HL-60 (cell line): ENCODE measurements at regions not wholly inside any gene's neighbourhood (a gene's known extent, or its start where the extent isn't known, plus 50 kb on each side); places are given as distances from the start of the nearest gene placed in this dataset.

Experiments
- DNase-seq, 2 experiments: peaks; one replicate each; pipeline ENCODE4 v3.0.0-alpha.2; 2010 to 2020; ENCODE audit warnings: low read depth in 1 of 2, low spot score in 1 of 2
- H3K27ac ChIP-seq: fragments of 250-450 bp; sonication (Bioruptor Pico); replicated peaks from 2 replicates; pipeline ENCODE4 v1.5.1; 2020; ENCODE audit warnings: mild to moderate bottlenecking, moderate library complexity
- H3K27me3 ChIP-seq: fragments of 250-450 bp; sonication (Bioruptor Pico); 2 replicates; pipeline ENCODE4 v1.5.1; 2021; ENCODE audit warnings: mild to moderate bottlenecking, moderate library complexity; ENCODE audit not compliant: insufficient read depth, poor library complexity, severe bottlenecking
- H3K4me3 ChIP-seq: replicated peaks from 2 replicates; pipeline ENCODE4 v1.5.1; 2011; ENCODE audit warnings: mild to moderate bottlenecking, control low read depth, low read length; ENCODE audit not compliant: insufficient read depth
- GABPA ChIP-seq: IDR thresholded peaks from 2 replicates; pipeline ENCODE4 v1.6.1; 2012; ENCODE audit warnings: low read depth
- POLR2AphosphoS5 ChIP-seq: IDR thresholded peaks from 2 replicates; pipeline ENCODE4 v1.6.1; 2012; ENCODE audit warnings: low read depth
- REST ChIP-seq: IDR thresholded peaks from 2 replicates; pipeline ENCODE4 v1.6.1; 2012; ENCODE audit warnings: low read depth; ENCODE audit not compliant: insufficient replicate concordance
- SPI1 ChIP-seq: IDR thresholded peaks from 2 replicates; pipeline ENCODE4 v1.6.1; 2012; ENCODE audit warnings: low read depth, mild to moderate bottlenecking, borderline replicate concordance
- TF ChIP-seq, protein P1 (sequence below): IDR thresholded peaks from one replicate; pipeline ENCODE4 v1.5.1; 2011; ENCODE audit warnings: low read length, control low read depth, inconsistent platforms; ENCODE audit not compliant: insufficient read depth

DNA sequence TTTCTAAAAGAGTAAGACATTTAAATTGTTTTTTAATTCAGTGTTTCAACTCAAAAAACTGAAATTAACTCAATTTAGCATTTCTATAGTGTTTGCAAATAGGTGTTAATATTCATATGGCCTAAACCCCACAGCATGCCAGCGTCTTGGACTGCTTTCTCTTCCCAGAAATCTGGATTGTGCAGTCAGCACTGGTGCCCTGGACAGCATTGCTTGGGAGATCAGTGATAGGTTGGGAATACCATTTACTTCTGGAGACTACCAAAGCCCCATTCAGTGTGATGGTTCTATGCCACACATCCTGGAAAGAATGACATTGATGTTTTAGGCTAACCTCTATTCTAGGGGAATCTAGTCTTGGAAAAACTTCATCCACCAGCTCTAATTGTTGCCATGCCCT lies 455.0 kb upstream of the KLHL29 start:
- no peak for DNase-seq

GRCh38 chr2:22930781-22931180 lies 454.2 kb upstream of the KLHL29 start:
- no peak for DNase-seq
- no peak for TF ChIP-seq GABPA
- TF ChIP-seq REST: no peak
- TF ChIP-seq SPI1: no peak
- TF ChIP-seq, protein P1, sequence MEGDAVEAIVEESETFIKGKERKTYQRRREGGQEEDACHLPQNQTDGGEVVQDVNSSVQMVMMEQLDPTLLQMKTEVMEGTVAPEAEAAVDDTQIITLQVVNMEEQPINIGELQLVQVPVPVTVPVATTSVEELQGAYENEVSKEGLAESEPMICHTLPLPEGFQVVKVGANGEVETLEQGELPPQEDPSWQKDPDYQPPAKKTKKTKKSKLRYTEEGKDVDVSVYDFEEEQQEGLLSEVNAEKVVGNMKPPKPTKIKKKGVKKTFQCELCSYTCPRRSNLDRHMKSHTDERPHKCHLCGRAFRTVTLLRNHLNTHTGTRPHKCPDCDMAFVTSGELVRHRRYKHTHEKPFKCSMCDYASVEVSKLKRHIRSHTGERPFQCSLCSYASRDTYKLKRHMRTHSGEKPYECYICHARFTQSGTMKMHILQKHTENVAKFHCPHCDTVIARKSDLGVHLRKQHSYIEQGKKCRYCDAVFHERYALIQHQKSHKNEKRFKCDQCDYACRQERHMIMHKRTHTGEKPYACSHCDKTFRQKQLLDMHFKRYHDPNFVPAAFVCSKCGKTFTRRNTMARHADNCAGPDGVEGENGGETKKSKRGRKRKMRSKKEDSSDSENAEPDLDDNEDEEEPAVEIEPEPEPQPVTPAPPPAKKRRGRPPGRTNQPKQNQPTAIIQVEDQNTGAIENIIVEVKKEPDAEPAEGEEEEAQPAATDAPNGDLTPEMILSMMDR: no peak
- no peak for TF ChIP-seq POLR2AphosphoS5
- Histone ChIP-seq H3K27ac (no peak overlapping the region), H3K27me3 (no peaks in the 10 kb centered on the region), H3K4me3 (no peak overlapping the region)

More for the DNA sequence above, 455.0 kb upstream of the KLHL29 start:
- no peak overlapping the region for H3K4me3 ChIP-seq
- H3K27ac ChIP-seq: no peak overlapping the region
- no peaks in the 10 kb centered on the region for H3K27me3 ChIP-seq
- TF ChIP-seq POLR2AphosphoS5: no peak
- no peak for TF ChIP-seq SPI1
- TF ChIP-seq, protein P1: no peak
- TF ChIP-seq REST: peak; percentile 77
- TF ChIP-seq GABPA: no peak

DNA sequence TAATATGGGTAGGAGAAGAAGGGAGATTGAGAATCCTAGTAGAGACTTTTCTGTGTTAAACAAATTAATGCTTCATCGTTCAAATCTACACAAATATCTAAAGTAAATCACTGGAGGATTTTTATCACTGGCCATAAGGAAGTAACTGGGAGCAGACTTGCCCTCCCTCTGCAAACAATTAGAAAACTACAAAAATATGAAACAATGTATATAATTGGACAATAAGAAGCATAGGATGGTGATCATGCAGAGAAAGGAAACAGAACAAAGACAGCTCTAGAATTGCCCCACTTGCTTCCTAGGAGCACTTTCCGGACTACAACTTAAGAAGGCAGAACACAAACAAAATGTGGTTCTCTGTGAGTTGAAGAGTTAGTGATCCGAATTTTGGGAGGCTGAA lies 452.7 kb upstream of the KLHL29 start:
- DNase-seq: no peak
- Histone ChIP-seq H3K27ac (no peak overlapping the region), H3K27me3 (no peaks in the 10 kb centered on the region), H3K4me3 (no peak overlapping the region)
- no peak for TF ChIP-seq POLR2AphosphoS5
- TF ChIP-seq GABPA: no peak
- no peak for TF ChIP-seq SPI1
- TF ChIP-seq, protein P1: no peak
- TF ChIP-seq REST: no peak
